CD4-positive, alpha-beta memory T cell (primary cell): ENCODE measurements at regions not wholly inside any gene's neighbourhood (a gene's known extent, or its start where the extent isn't known, plus 50 kb on each side); places are given as distances from the start of the nearest gene placed in this dataset.

Source experiments
- CTCF ChIA-PET: fragments of 350-600 bp; sonication (Branson Sonifier 250); formaldehyde crosslinking; loops from one replicate; lab custom pipeline; 2021; ENCODE audit warnings: inconsistent platforms; ENCODE audit not compliant: partially characterized antibody; lab: Charles Lee
- POLR2A ChIA-PET: fragments of 350-600 bp; sonication (Branson Sonifier 250); formaldehyde crosslinking; loops from one replicate; lab custom pipeline; 2021; ENCODE audit not compliant: partially characterized antibody; lab: Charles Lee
- DNase-seq, 5 donors: peaks; one replicate each; pipeline versions ENCODE4 v3.0.0 to v3.0.0-alpha.2; 2020 to 2022; ENCODE audit warnings: mixed read lengths in 1 of 5
- H3K27ac ChIP-seq: one replicate; pipeline ENCODE4 v1.7.0; 2013; ENCODE audit warnings: low read depth, low read length
- H3K27me3 ChIP-seq: 2 replicates; pipeline ENCODE4 v1.7.0; 2013; ENCODE audit warnings: mild to moderate bottlenecking, low read length, moderate library complexity; ENCODE audit not compliant: insufficient read depth
- H3K36me3 ChIP-seq: 2 replicates; pipeline ENCODE4 v1.7.0; 2013; ENCODE audit warnings: mild to moderate bottlenecking, low read length, moderate library complexity; ENCODE audit not compliant: insufficient read depth
- H3K4me1 ChIP-seq: 2 replicates; pipeline ENCODE4 v1.7.0; 2013; ENCODE audit warnings: mild to moderate bottlenecking, low read length, moderate library complexity; ENCODE audit not compliant: insufficient read depth
- H3K4me3 ChIP-seq, 2 donors: one replicate each; pipeline ENCODE4 v1.7.0; 2013; ENCODE audit warnings: low read length in 2 of 2, mild to moderate bottlenecking in 1 of 2
- H3K9me3 ChIP-seq, 2 donors: one replicate each; pipeline ENCODE4 v1.7.0; 2013; ENCODE audit warnings: low read length in 2 of 2, control low read depth in 1 of 2; ENCODE audit not compliant: control insufficient read depth in 1 of 2
- H3K27ac Mint-ChIP-seq, 7 donors: one replicate each; pipeline ENCODE4 v1.8.0; 2020 to 2021; ENCODE audit warnings: mixed read lengths in 7 of 7, mild to moderate bottlenecking in 6 of 7, inconsistent platforms in 3 of 7, moderate library complexity in 3 of 7
- H3K27me3 Mint-ChIP-seq, 2 donors: one replicate each; pipeline ENCODE4 v1.8.0; 2020 to 2021; ENCODE audit warnings: mixed read lengths in 2 of 2
- H3K36me3 Mint-ChIP-seq, 2 donors: one replicate each; pipeline ENCODE4 v1.8.0; 2020 to 2021; ENCODE audit warnings: mixed read lengths in 2 of 2, inconsistent platforms in 1 of 2, mild to moderate bottlenecking in 1 of 2
- H3K4me1 Mint-ChIP-seq, 4 donors: one replicate each; pipeline ENCODE4 v1.8.0; 2020 to 2021; ENCODE audit warnings: mixed read lengths in 4 of 4, mild to moderate bottlenecking in 1 of 4
- H3K4me3 Mint-ChIP-seq, 8 donors: one replicate each; pipeline ENCODE4 v1.8.0; 2020 to 2021; ENCODE audit warnings: mixed read lengths in 8 of 8, mild to moderate bottlenecking in 7 of 8, moderate library complexity in 6 of 8, inconsistent platforms in 3 of 8
- H3K9me3 Mint-ChIP-seq, 8 donors: one replicate each; pipeline ENCODE4 v1.8.0; 2020 to 2021; ENCODE audit warnings: mixed read lengths in 8 of 8, mild to moderate bottlenecking in 5 of 8, inconsistent platforms in 3 of 8, moderate library complexity in 1 of 8
- intact Hi-C: fragments of 100-400 bp; cut with micrococcal nuclease; formaldehyde crosslinking; loops from one replicate; pipeline ENCODE4 v1.15.1; 2023

DNA sequence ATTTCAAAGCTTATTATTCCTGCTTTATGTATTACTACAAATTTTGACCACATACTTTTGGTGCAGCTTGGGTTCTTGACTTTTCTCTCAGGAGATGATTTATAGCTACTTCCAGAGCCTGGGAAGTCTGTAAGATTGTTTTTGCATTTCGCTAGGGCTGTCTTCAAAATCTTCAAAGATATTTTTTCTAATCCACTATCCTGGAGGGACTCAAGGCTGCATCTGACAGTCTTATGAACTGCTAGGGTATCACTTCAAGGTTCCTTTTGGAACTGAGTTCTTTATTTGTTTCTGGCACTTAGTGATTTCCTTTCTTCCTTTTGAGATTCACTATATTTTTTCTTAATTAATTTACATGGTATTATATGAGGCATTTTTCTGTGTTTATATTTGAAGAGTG, 90.0 kb upstream of the LYPLAL1 start:
- peaks cover 0 to 3% of the 10 kb centered on the region in 2 donors for H3K27me3 Mint-ChIP-seq
- peaks cover 0 to 3% (median 0%) of the 10 kb centered on the region in 8 donors for H3K9me3 Mint-ChIP-seq
- Histone ChIP-seq H3K27me3 (no peaks in the 10 kb centered on the region), H3K4me3 (no peak overlapping the region), H3K4me1 (no peaks in the 10 kb centered on the region), H3K9me3 (no peaks in the 10 kb centered on the region), H3K27ac (no peak overlapping the region), H3K36me3 (no peaks in the 10 kb centered on the region)
- no peak overlapping the region for H3K27ac Mint-ChIP-seq
- POLR2A ChIA-PET: no interaction called here
- H3K36me3 Mint-ChIP-seq: no peaks in the 10 kb centered on the region
- intact Hi-C loops: no loop called here
- H3K4me3 Mint-ChIP-seq: no peak overlapping the region
- CTCF ChIA-PET: no interaction called here
- no peaks in the 10 kb centered on the region for H3K4me1 Mint-ChIP-seq
- no peak for DNase-seq

GRCh38 chr1:219085082-219085481, 88.6 kb upstream of the LYPLAL1 start:
- H3K27me3 ChIP-seq: no peaks in the 10 kb centered on the region
- no peak overlapping the region for H3K27ac Mint-ChIP-seq
- peaks cover 0 to 3% of the 10 kb centered on the region in 2 donors for H3K27me3 Mint-ChIP-seq
- H3K9me3 ChIP-seq: no peaks in the 10 kb centered on the region
- no peaks in the 10 kb centered on the region for H3K4me1 ChIP-seq
- H3K36me3 Mint-ChIP-seq: no peaks in the 10 kb centered on the region
- H3K9me3 Mint-ChIP-seq: peaks cover 0 to 5% (median 0%) of the 10 kb centered on the region in 8 donors
- H3K4me3 Mint-ChIP-seq: no peak overlapping the region
- CTCF ChIA-PET: no interaction called here
- DNase-seq: no peak
- H3K36me3 ChIP-seq: no peaks in the 10 kb centered on the region
- H3K27ac ChIP-seq: no peak overlapping the region
- intact Hi-C loops: no loop called here
- H3K4me1 Mint-ChIP-seq: no peaks in the 10 kb centered on the region
- H3K4me3 ChIP-seq: no peak overlapping the region
- POLR2A ChIA-PET: no interaction called here

GRCh38 chr1:219085988-219086387, 87.7 kb upstream of the LYPLAL1 start:
- Mint-ChIP-seq H3K4me3 (no peak overlapping the region), H3K9me3 (peaks cover 0 to 5% (median 0%) of the 10 kb centered on the region in 8 donors), H3K27ac (no peak overlapping the region), H3K36me3 (no peaks in the 10 kb centered on the region), H3K4me1 (no peaks in the 10 kb centered on the region), H3K27me3 (peaks cover 0 to 3% of the 10 kb centered on the region in 2 donors)
- POLR2A ChIA-PET: no interaction called here
- no peak for DNase-seq
- Histone ChIP-seq H3K27ac (no peak overlapping the region), H3K4me3 (no peak overlapping the region), H3K9me3 (no peaks in the 10 kb centered on the region), H3K36me3 (no peaks in the 10 kb centered on the region), H3K4me1 (no peaks in the 10 kb centered on the region), H3K27me3 (no peaks in the 10 kb centered on the region)
- intact Hi-C loops: no loop called here
- CTCF ChIA-PET: no interaction called here

- Mint-ChIP-seq H3K27ac (no peak overlapping the region), H3K4me3 (no peak overlapping the region), H3K36me3 (no peaks in the 10 kb centered on the region), H3K4me1 (no peaks in the 10 kb centered on the region), H3K9me3 (peaks cover 0 to 9% (median 0%) of the 10 kb centered on the region in 8 donors), H3K27me3 (peaks cover 0 to 3% of the 10 kb centered on the region in 2 donors)
- DNase-seq: no peak
- POLR2A ChIA-PET: no interaction called here
- intact Hi-C loops: no loop called here
- Histone ChIP-seq H3K36me3 (no peaks in the 10 kb centered on the region), H3K4me3 (no peak overlapping the region), H3K27me3 (no peaks in the 10 kb centered on the region), H3K27ac (no peak overlapping the region), H3K9me3 (no peaks in the 10 kb centered on the region), H3K4me1 (no peaks in the 10 kb centered on the region)
- CTCF ChIA-PET: no interaction called here
Measured at GRCh38 chr1:219086956-219087469, 86.7 kb upstream of the LYPLAL1 start.

GRCh38 chr1:219088778-219089557, 84.7 kb upstream of the LYPLAL1 start:
- no peak overlapping the region for H3K27ac ChIP-seq
- CTCF ChIA-PET: no interaction called here
- DNase-seq: no peak

DNA sequence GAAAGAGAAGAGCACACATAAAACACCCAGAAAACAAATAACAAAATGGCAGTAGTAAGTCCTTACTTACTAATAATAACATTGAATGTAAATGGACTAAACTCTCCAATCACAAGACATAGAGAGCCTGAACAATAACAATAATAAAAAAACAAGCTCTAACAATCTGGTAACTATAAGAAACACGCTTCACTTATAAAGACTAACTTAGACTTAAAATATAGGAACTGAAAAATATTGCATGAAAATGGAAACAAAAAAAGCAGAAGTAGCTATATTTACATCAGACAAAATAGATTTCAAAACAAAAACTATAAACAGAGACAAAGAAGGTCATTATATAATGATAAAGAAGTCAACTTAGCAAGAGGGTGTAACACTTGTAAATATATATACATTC, 83.1 kb upstream of the LYPLAL1 start:
- H3K27me3 Mint-ChIP-seq: peaks cover 0 to 1% of the 10 kb centered on the region in 2 donors
- H3K4me3 Mint-ChIP-seq: no peak overlapping the region
- H3K4me1 Mint-ChIP-seq: no peaks in the 10 kb centered on the region
- POLR2A ChIA-PET: no interaction called here
- CTCF ChIA-PET: no interaction called here
- no peak overlapping the region for H3K27ac Mint-ChIP-seq
- H3K4me3 ChIP-seq: no peak overlapping the region
- DNase-seq: no peak
- H3K27me3 ChIP-seq: no peaks in the 10 kb centered on the region
- no peaks in the 10 kb centered on the region for H3K4me1 ChIP-seq
- no peaks in the 10 kb centered on the region for H3K36me3 ChIP-seq
- no peaks in the 10 kb centered on the region for H3K9me3 ChIP-seq
- intact Hi-C loops: no loop called here
- no peaks in the 10 kb centered on the region for H3K36me3 Mint-ChIP-seq
- H3K9me3 Mint-ChIP-seq: peaks cover 0 to 13% (median 0%) of the 10 kb centered on the region in 8 donors
- no peak overlapping the region for H3K27ac ChIP-seq

More at GRCh38 chr1:219088778-219089557, 84.7 kb upstream of the LYPLAL1 start:
- Histone ChIP-seq H3K4me3 (no peak overlapping the region), H3K36me3 (no peaks in the 10 kb centered on the region), H3K27me3 (no peaks in the 10 kb centered on the region), H3K4me1 (no peaks in the 10 kb centered on the region), H3K9me3 (no peaks in the 10 kb centered on the region)
- Mint-ChIP-seq H3K27me3 (peaks cover 0 to 3% of the 10 kb centered on the region in 2 donors), H3K27ac (no peak overlapping the region), H3K36me3 (no peaks in the 10 kb centered on the region), H3K9me3 (peaks cover 0 to 13% (median 0%) of the 10 kb centered on the region in 8 donors), H3K4me1 (no peaks in the 10 kb centered on the region), H3K4me3 (no peak overlapping the region)
- POLR2A ChIA-PET: no interaction called here
- intact Hi-C loops: no loop called here

- Mint-ChIP-seq H3K9me3 (peaks cover 0 to 13% (median 0%) of the 10 kb centered on the region in 8 donors), H3K27me3 (no peaks in the 10 kb centered on the region), H3K4me3 (no peak overlapping the region), H3K36me3 (no peaks in the 10 kb centered on the region), H3K4me1 (no peaks in the 10 kb centered on the region), H3K27ac (no peak overlapping the region)
- H3K4me3 ChIP-seq: no peak overlapping the region
- no peaks in the 10 kb centered on the region for H3K9me3 ChIP-seq
- POLR2A ChIA-PET: no interaction called here
- H3K27ac ChIP-seq: no peak overlapping the region
- DNase-seq: no peak
- no peaks in the 10 kb centered on the region for H3K27me3 ChIP-seq
- intact Hi-C loops: no loop called here
- no peaks in the 10 kb centered on the region for H3K36me3 ChIP-seq
- H3K4me1 ChIP-seq: no peaks in the 10 kb centered on the region
- CTCF ChIA-PET: no interaction called here
Measured at GRCh38 chr1:219092206-219092605, 81.5 kb upstream of the LYPLAL1 start.
